SK-N-SH (cell line): ENCODE measurements at regions not wholly inside any gene's neighbourhood (a gene's known extent, or its start where the extent isn't known, plus 50 kb on each side); places are given as distances from the start of the nearest gene placed in this dataset.

ENCODE experiments used
- CTCF ChIA-PET: fragments of 300-600, 350-600 bp; formaldehyde crosslinking; extraction: SDS; loops from one replicate; lab custom pipeline; 2021; lab: Yijun Ruan, JAX
- POLR2A ChIA-PET: fragments of 350-600 bp; sonication (Branson Sonifier 250); formaldehyde crosslinking; extraction: SDS; loops from one replicate; lab custom pipeline; 2020; ENCODE audit warnings: antibody characterized with exemption, inconsistent platforms; lab: Yijun Ruan, JAX
- DNase-seq: peaks from one replicate; pipeline ENCODE4 v3.0.0; 2012
- H2AFZ ChIP-seq: fragments of 200-600 bp; sonication (generic); 2 replicates; pipeline ENCODE4 v1.8.1; 2016; ENCODE audit warnings: antibody characterized with exemption, mild to moderate bottlenecking, low read depth
- H3F3A ChIP-seq: fragments of 200-600 bp; sonication (generic); replicated peaks from 2 replicates; pipeline ENCODE3; 2016; ENCODE audit warnings: antibody characterized with exemption, mild to moderate bottlenecking; ENCODE audit not compliant: insufficient read depth
- H3K27ac ChIP-seq, 2 experiments: fragments of 200-500 bp in 1 of 2; fragments of 200-600 bp in 1 of 2; sonication (Bioruptor generic) in 1 of 2; sonication (generic), shearing (Covaris generic) in 1 of 2; 2 replicates each; pipeline versions ENCODE4 v1.5.1 to v1.6.1; 2014 to 2016; ENCODE audit warnings: low read depth in 2 of 2, inconsistent platforms in 1 of 2, low read length in 1 of 2, mild to moderate bottlenecking in 1 of 2, mixed read lengths in 1 of 2
- H3K27me3 ChIP-seq: fragments of 200-600 bp; sonication (generic), shearing (Covaris generic); 2 replicates; pipeline ENCODE4 v1.6.1; 2016; ENCODE audit warnings: mixed run types; ENCODE audit not compliant: insufficient read depth
- H3K36me3 ChIP-seq, 2 experiments: fragments of 200-500 bp in 1 of 2; fragments of 200-600 bp in 1 of 2; sonication (Bioruptor generic) in 1 of 2; sonication (generic) in 1 of 2; replicated peaks in 1 of 2; 2 replicates each; pipeline versions ENCODE3 to v1.5.1; 2014 to 2016; ENCODE audit warnings: low read length in 1 of 2, mild to moderate bottlenecking in 1 of 2; ENCODE audit not compliant: insufficient read depth in 2 of 2, control insufficient read depth in 1 of 2
- H3K4me1 ChIP-seq, 2 experiments: fragments of 200-500 bp in 1 of 2; fragments of 200-600 bp in 1 of 2; sonication (Bioruptor generic) in 1 of 2; sonication (generic), shearing (Covaris generic) in 1 of 2; 2 replicates each; pipeline versions ENCODE4 v1.5.1 to v1.6.1; 2014 to 2016; ENCODE audit warnings: low read depth in 1 of 2, low read length in 1 of 2, mixed run types in 1 of 2; ENCODE audit not compliant: insufficient read depth in 2 of 2, control insufficient read depth in 1 of 2
- H3K4me2 ChIP-seq: fragments of 200-600 bp; sonication (generic), shearing (Covaris generic); 2 replicates; pipeline ENCODE4 v1.6.1; 2017; ENCODE audit warnings: mixed run types
- H3K4me3 ChIP-seq, 2 experiments: fragments of 200-500 bp in 1 of 2; fragments of 200-600 bp in 1 of 2; sonication (Bioruptor generic) in 1 of 2; sonication (generic), shearing (Covaris generic) in 1 of 2; 2 replicates each; pipeline versions ENCODE4 v1.5.1 to v1.8.1; 2014 to 2016; ENCODE audit warnings: low read depth in 2 of 2, inconsistent platforms in 1 of 2, low read length in 1 of 2, mild to moderate bottlenecking in 1 of 2, mixed read lengths in 1 of 2, moderate library complexity in 1 of 2
- H3K79me2 ChIP-seq: fragments of 200-600 bp; sonication (generic); 2 replicates; pipeline ENCODE4 v1.8.1; 2017; ENCODE audit warnings: mild to moderate bottlenecking; ENCODE audit not compliant: insufficient read depth
- H3K9ac ChIP-seq: fragments of 200-600 bp; sonication (generic); 2 replicates; pipeline ENCODE4 v1.6.1; 2017; ENCODE audit warnings: mixed run types
- H3K9me2 ChIP-seq: fragments of 200-600 bp; sonication (generic); 2 replicates; pipeline ENCODE4 v1.6.1; 2017; ENCODE audit warnings: mixed run types
- H3K9me3 ChIP-seq: fragments of 200-600 bp; sonication (generic); 2 replicates; pipeline ENCODE4 v1.6.1; 2017; ENCODE audit warnings: mixed run types, mild to moderate bottlenecking, moderate library complexity
- H4K20me1 ChIP-seq: fragments of 200-600 bp; sonication (generic); 2 replicates; pipeline ENCODE4 v1.6.1; 2017; ENCODE audit warnings: mild to moderate bottlenecking, mixed run types; ENCODE audit not compliant: insufficient read depth
- ELF1 ChIP-seq: IDR thresholded peaks from 2 replicates; pipeline ENCODE4 v1.4.0; 2012
- FOXJ3 ChIP-seq: sonication (generic); formaldehyde crosslinking; IDR thresholded peaks from 2 replicates; pipeline ENCODE4 v1.5.1; 2020; ENCODE audit warnings: mild to moderate bottlenecking, missing genetic modification reagents
- FOXM1 ChIP-seq: IDR thresholded peaks from 2 replicates; pipeline ENCODE4 v1.4.0; 2012; ENCODE audit warnings: low read depth, mild to moderate bottlenecking
- GATA2 ChIP-seq: sonication (generic); formaldehyde crosslinking; IDR thresholded peaks from 2 replicates; pipeline ENCODE4 v1.5.0; 2020; ENCODE audit warnings: mild to moderate bottlenecking, missing genetic modification reagents
- JUND ChIP-seq: IDR thresholded peaks from 2 replicates; pipeline ENCODE4 v1.4.0; 2012
- MEF2A ChIP-seq: IDR thresholded peaks from 2 replicates; pipeline ENCODE4 v1.4.0; 2012; ENCODE audit warnings: low read depth, borderline replicate concordance
- NFIC ChIP-seq: IDR thresholded peaks from 2 replicates; pipeline ENCODE4 v1.4.0; 2012; ENCODE audit warnings: borderline replicate concordance
- NRF1 ChIP-seq: IDR thresholded peaks from 2 replicates; pipeline ENCODE4 v1.6.1; 2012; ENCODE audit warnings: low read depth, mild to moderate bottlenecking, low read length
- TEAD4 ChIP-seq: IDR thresholded peaks from 2 replicates; pipeline ENCODE4 v1.4.0; 2012; ENCODE audit warnings: mild to moderate bottlenecking, borderline replicate concordance; ENCODE audit not compliant: insufficient read depth
- WGBS: methylation state at CpG from one replicate; pipeline ENCODE4 v1.1.6; 2017; ENCODE audit warnings: low lambda C conversion rate; 5-methylcytosine and 5-hydroxymethylcytosine counted together
- TF ChIP-seq, protein P1 (sequence below): fragments of 200-600 bp; sonication (generic); IDR thresholded peaks from 2 replicates; pipeline ENCODE4 v1.6.1; 2017; ENCODE audit warnings: antibody characterized with exemption, mild to moderate bottlenecking, moderate library complexity
- TF ChIP-seq, protein P2 (sequence below): IDR thresholded peaks from 2 replicates; pipeline ENCODE4 v1.4.0; 2012; ENCODE audit warnings: low read depth, borderline replicate concordance
- TF ChIP-seq, protein P3 (sequence below): IDR thresholded peaks from 2 replicates; pipeline ENCODE4; 2012
- TF ChIP-seq, protein P4 (sequence below): IDR thresholded peaks from 2 replicates; pipeline ENCODE4 v1.4.0; 2012; ENCODE audit warnings: low read depth, borderline replicate concordance
- TF ChIP-seq, protein P5 (sequence below): fragments of 150-350 bp; IDR thresholded peaks from 2 replicates; pipeline ENCODE4 v1.6.1; 2017; ENCODE audit warnings: antibody characterized with exemption, low read length, low read depth, borderline replicate concordance
- TF ChIP-seq, protein P6 (sequence below): fragments of 150-350 bp; IDR thresholded peaks from 2 replicates; pipeline ENCODE4 v1.6.1; 2016; ENCODE audit warnings: mild to moderate bottlenecking, low read depth, low read length

DNA sequence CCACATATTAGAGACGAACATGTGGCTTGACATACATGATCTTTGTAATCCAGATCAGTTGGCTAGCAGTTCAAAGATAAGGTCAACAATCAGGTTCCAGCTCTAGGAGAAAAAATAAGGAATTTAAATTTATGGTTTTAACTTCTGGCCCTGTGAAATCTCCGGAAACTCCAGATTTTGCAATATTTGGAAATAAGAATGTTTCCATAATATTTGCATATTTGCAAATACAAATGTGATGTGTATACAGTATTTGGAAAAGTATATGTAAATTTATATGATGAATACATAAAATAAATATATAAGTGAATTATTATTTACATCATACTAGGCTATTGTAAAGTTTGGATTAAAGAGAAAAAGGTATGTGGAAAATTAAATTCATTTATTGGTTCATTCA, 97.1 kb downstream of the KCNJ2 start (continued):
- TF ChIP-seq, protein P1, sequence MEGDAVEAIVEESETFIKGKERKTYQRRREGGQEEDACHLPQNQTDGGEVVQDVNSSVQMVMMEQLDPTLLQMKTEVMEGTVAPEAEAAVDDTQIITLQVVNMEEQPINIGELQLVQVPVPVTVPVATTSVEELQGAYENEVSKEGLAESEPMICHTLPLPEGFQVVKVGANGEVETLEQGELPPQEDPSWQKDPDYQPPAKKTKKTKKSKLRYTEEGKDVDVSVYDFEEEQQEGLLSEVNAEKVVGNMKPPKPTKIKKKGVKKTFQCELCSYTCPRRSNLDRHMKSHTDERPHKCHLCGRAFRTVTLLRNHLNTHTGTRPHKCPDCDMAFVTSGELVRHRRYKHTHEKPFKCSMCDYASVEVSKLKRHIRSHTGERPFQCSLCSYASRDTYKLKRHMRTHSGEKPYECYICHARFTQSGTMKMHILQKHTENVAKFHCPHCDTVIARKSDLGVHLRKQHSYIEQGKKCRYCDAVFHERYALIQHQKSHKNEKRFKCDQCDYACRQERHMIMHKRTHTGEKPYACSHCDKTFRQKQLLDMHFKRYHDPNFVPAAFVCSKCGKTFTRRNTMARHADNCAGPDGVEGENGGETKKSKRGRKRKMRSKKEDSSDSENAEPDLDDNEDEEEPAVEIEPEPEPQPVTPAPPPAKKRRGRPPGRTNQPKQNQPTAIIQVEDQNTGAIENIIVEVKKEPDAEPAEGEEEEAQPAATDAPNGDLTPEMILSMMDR: no peak
- TF ChIP-seq, all 33 proteins: peak for 0

DNA sequence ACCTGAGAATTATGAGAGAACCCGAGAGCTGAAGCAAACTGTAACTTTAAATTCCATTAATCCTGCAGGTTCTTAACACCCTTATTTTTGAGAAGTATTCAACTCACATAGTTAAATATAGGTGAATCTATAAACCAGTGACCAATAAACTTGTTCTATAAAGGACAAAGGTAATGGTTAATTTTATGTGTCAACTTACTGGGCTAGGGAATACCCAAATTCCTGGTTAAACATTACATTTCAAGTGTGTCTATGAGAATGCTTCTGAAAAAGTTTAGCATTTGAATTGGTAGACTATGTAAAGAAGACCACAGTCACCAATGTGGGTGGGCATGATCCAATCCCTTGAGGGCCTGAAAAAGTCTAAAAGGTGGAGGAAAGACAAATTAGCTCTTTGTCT, 99.1 kb downstream of the KCNJ2 start:
- POLR2A ChIA-PET: no interaction called here

DNA sequence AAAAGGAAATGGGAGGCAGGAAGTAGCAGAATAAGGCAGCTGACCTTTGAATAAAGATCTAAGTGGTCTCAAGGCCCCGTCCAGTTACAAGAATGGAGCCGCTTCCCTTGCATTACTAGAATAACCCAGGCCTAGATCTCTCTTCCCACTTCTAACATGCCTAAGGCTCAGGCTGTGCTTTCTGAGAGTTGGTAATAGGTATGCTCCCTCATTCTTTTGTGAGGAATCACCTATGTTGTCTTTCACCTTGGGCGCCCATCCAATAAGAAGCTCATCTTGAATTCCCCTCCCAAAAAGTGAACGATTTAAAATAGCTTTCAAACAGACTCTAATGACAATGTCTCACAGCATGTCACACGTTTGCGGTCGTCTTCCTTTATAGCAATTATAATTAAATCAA, 101.2 kb downstream of the KCNJ2 start:
- DNase-seq: no peak
- no peaks in the 10 kb centered on the region for H4K20me1 ChIP-seq
- H2AFZ ChIP-seq: no peak overlapping the region
- H3F3A ChIP-seq: no peaks in the 10 kb centered on the region
- POLR2A ChIA-PET: no interaction called here
- H3K9me3 ChIP-seq: no peaks in the 10 kb centered on the region
- 72% methylated on average over 7 of the region's 7 CpGs for WGBS
- no peaks in the 10 kb centered on the region for H3K79me2 ChIP-seq
- H3K36me3 ChIP-seq: no peaks in the 10 kb centered on the region
- CTCF ChIA-PET: interaction anchor here (0.9 to 1.5 kb wide), 3 partner anchors 92 to 702 kb away, joined by 3 to 4 read pairs (median 3); no protein-coding TSS in a partner anchor
- no peaks in the 10 kb centered on the region for H3K9me2 ChIP-seq
- no peak overlapping the region for H3K9ac ChIP-seq
- H3K4me2 ChIP-seq: no peak overlapping the region
- no peaks in the 10 kb centered on the region for H3K4me1 ChIP-seq
- no peak overlapping the region for H3K4me3 ChIP-seq
- H3K27ac ChIP-seq: no peak overlapping the region
- H3K27me3 ChIP-seq: no peaks in the 10 kb centered on the region
- TF ChIP-seq MEF2A: no peak
- no peak for TF ChIP-seq NFIC
- TF ChIP-seq, protein P2, sequence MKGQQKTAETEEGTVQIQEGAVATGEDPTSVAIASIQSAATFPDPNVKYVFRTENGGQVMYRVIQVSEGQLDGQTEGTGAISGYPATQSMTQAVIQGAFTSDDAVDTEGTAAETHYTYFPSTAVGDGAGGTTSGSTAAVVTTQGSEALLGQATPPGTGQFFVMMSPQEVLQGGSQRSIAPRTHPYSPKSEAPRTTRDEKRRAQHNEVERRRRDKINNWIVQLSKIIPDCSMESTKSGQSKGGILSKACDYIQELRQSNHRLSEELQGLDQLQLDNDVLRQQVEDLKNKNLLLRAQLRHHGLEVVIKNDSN: no peak
- TF ChIP-seq TEAD4: no peak
- TF ChIP-seq, protein P3, sequence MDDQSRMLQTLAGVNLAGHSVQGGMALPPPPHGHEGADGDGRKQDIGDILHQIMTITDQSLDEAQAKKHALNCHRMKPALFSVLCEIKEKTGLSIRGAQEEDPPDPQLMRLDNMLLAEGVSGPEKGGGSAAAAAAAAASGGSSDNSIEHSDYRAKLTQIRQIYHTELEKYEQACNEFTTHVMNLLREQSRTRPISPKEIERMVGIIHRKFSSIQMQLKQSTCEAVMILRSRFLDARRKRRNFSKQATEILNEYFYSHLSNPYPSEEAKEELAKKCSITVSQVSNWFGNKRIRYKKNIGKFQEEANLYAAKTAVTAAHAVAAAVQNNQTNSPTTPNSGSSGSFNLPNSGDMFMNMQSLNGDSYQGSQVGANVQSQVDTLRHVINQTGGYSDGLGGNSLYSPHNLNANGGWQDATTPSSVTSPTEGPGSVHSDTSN: no peak
- TF ChIP-seq FOXM1: no peak
- no peak for TF ChIP-seq FOXJ3 (CRISPR knock-in tag)
- TF ChIP-seq ELF1: no peak
- TF ChIP-seq, protein P4, sequence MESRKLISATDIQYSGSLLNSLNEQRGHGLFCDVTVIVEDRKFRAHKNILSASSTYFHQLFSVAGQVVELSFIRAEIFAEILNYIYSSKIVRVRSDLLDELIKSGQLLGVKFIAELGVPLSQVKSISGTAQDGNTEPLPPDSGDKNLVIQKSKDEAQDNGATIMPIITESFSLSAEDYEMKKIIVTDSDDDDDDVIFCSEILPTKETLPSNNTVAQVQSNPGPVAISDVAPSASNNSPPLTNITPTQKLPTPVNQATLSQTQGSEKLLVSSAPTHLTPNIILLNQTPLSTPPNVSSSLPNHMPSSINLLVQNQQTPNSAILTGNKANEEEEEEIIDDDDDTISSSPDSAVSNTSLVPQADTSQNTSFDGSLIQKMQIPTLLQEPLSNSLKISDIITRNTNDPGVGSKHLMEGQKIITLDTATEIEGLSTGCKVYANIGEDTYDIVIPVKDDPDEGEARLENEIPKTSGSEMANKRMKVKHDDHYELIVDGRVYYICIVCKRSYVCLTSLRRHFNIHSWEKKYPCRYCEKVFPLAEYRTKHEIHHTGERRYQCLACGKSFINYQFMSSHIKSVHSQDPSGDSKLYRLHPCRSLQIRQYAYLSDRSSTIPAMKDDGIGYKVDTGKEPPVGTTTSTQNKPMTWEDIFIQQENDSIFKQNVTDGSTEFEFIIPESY: no peak

More for the DNA sequence above, 99.1 kb downstream of the KCNJ2 start:
- H3K9me2 ChIP-seq: no peaks in the 10 kb centered on the region
- WGBS: 90% methylated on average over 1 of the region's 1 CpG
- TF ChIP-seq, protein P5, sequence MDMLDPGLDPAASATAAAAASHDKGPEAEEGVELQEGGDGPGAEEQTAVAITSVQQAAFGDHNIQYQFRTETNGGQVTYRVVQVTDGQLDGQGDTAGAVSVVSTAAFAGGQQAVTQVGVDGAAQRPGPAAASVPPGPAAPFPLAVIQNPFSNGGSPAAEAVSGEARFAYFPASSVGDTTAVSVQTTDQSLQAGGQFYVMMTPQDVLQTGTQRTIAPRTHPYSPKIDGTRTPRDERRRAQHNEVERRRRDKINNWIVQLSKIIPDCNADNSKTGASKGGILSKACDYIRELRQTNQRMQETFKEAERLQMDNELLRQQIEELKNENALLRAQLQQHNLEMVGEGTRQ: no peak
- TF ChIP-seq NRF1: no peak
- TF ChIP-seq, protein P6, sequence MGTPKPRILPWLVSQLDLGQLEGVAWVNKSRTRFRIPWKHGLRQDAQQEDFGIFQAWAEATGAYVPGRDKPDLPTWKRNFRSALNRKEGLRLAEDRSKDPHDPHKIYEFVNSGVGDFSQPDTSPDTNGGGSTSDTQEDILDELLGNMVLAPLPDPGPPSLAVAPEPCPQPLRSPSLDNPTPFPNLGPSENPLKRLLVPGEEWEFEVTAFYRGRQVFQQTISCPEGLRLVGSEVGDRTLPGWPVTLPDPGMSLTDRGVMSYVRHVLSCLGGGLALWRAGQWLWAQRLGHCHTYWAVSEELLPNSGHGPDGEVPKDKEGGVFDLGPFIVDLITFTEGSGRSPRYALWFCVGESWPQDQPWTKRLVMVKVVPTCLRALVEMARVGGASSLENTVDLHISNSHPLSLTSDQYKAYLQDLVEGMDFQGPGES: no peak
- no peak for TF ChIP-seq JUND
- TF ChIP-seq GATA2 (CRISPR knock-in tag): no peak
- TF ChIP-seq, protein P4: no peak
- TF ChIP-seq, all 33 proteins: peak for 0
- H3F3A ChIP-seq: no peaks in the 10 kb centered on the region
- no peaks in the 10 kb centered on the region for H3K9me3 ChIP-seq
- no peak overlapping the region for H3K4me2 ChIP-seq
- no peak overlapping the region for H3K27ac ChIP-seq
- no peak for DNase-seq
- H3K4me1 ChIP-seq: no peaks in the 10 kb centered on the region
- H3K36me3 ChIP-seq: no peaks in the 10 kb centered on the region
- H4K20me1 ChIP-seq: no peaks in the 10 kb centered on the region
- H3K9ac ChIP-seq: no peak overlapping the region
- no peaks in the 10 kb centered on the region for H3K79me2 ChIP-seq
- no peak overlapping the region for H3K4me3 ChIP-seq
- CTCF ChIA-PET: interaction anchor here (1.4 kb wide), 1 partner anchor 12 kb away, joined by 3 read pairs; no protein-coding TSS in a partner anchor
- H3K27me3 ChIP-seq: no peaks in the 10 kb centered on the region
- no peak overlapping the region for H2AFZ ChIP-seq
